ENCODE measurements at regions not wholly inside any gene's neighbourhood (a gene's known extent, or its start where the extent isn't known, plus 50 kb on each side); places are given as distances from the start of the nearest gene placed in this dataset.

DNA sequence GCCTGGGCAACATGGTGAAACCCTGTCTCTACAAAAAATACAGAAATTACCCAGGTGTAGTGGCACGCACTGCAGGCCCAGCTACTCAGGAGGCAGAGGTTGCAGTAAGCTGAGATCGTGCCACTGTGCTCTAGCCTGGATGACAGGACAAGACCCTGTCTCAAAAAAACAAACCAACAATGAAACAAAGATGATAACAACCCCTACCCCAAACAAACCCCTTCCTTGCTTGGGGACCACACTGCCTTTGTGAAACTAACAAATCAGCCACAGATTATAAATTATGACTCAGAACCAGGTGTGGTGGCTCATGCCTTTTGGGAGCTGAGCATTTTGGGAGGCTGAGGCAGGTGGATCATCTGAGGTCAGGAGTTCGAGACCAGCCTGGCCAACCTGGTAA, 75.3 kb upstream of the RPH3AL start:
- TF ChIP-seq, protein P1, sequence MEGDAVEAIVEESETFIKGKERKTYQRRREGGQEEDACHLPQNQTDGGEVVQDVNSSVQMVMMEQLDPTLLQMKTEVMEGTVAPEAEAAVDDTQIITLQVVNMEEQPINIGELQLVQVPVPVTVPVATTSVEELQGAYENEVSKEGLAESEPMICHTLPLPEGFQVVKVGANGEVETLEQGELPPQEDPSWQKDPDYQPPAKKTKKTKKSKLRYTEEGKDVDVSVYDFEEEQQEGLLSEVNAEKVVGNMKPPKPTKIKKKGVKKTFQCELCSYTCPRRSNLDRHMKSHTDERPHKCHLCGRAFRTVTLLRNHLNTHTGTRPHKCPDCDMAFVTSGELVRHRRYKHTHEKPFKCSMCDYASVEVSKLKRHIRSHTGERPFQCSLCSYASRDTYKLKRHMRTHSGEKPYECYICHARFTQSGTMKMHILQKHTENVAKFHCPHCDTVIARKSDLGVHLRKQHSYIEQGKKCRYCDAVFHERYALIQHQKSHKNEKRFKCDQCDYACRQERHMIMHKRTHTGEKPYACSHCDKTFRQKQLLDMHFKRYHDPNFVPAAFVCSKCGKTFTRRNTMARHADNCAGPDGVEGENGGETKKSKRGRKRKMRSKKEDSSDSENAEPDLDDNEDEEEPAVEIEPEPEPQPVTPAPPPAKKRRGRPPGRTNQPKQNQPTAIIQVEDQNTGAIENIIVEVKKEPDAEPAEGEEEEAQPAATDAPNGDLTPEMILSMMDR (IDR thresholded peaks at IDR 0.05), result no peak
- no peak for TF ChIP-seq POLR2A (IDR thresholded peaks at IDR 0.05)
- no peak for DNase-seq
- H3K4me1 ChIP-seq, result no peaks in the 10 kb centered on the region
- H3K27ac ChIP-seq, result no peak overlapping the region
- intact Hi-C loops (cut with DNase I), result no loop called here
- WGBS, 2 donors, result 73 to 91% methylated on average over 3 of the region's 3 CpGs
- no peak overlapping the region for H3K4me3 ChIP-seq
- H3K36me3 ChIP-seq, result no peaks in the 10 kb centered on the region
- H3K27me3 ChIP-seq, result no peaks in the 10 kb centered on the region
- peaks cover 0 to 12% (median 0%) of the 10 kb centered on the region in 3 donors for H3K9me3 ChIP-seq

DNA sequence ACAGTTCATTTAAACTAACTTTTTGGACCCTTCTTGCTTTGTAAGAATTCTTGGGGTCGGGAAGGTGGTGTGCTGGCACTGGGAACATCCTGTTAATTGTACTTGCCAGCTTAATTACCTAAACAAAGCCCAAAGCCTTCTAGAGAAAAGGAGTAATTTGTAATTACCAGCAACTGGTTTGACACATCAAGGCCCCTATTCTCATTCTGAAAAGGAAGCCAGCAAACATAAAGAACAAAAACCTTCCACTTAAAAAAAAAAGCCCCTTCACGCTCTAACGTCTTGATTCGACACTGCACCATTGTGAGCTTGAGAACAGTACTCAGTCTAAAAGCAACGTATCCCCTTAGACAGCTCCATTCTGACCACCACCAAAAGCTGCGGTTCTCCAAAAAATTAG, 74.7 kb upstream of the RPH3AL start:
- no peak for TF ChIP-seq POLR2A (IDR thresholded peaks at IDR 0.05)
- TF ChIP-seq, protein P1 (IDR thresholded peaks at IDR 0.05), result no peak
- H3K9me3 ChIP-seq, result peaks cover 0 to 12% (median 0%) of the 10 kb centered on the region in 3 donors
- no peak for DNase-seq
- H3K4me3 ChIP-seq, result no peak overlapping the region
- peaks cover 0 to 2% (median 0%) of the 10 kb centered on the region in 4 donors for H3K27me3 ChIP-seq
- WGBS, 2 donors, result 48 to 49% methylated on average over 6 of the region's 6 CpGs
- H3K36me3 ChIP-seq, result no peaks in the 10 kb centered on the region
- intact Hi-C loops (cut with DNase I), result no loop called here
- H3K27ac ChIP-seq, result no peak overlapping the region
- H3K4me1 ChIP-seq, result no peaks in the 10 kb centered on the region

DNA sequence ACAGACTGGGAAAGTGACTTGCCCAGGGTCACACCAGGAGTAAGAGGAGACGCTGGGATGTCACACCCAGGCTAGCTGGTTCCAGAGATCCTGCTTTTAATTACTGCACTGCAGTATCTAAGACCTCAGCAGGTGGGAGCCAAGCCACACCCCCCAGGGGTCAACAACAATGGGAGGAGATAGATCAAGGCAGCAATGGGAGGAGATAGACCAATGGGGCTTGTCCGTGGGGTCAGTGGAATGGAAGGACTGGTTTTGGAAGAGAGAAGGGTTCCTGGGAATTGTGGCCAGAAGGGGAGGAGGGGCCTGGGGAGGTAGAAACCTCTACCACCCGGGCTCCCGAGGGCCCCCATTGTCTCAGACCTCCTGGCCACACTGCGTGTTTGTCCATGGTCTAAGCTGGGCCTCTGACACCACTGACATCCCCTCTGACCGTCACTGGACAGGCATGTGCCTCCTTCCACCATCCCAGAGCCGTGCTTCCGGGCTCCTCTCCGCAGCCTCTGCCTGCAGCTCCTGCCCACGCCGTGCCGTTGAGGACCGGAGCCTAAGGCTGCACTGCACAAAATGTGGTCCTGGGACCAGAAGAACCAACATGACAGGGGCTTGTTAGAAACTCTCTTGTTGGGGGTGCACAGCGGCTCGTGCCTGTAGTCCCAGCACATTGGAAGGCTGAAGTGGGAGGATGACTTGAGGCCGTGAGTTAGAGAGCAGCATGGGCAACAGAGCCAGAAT, 69.8 kb upstream of the RPH3AL start:
- DNase-seq, result no peak
- 67 to 70% methylated on average over 9 to 10 of the region's 16 CpGs for whole genome bisulfite sequencing, 2 donors
- H3K4me3 ChIP-seq, result no peak overlapping the region
- no peaks in the 10 kb centered on the region for H3K9me3 ChIP-seq
- H3K27me3 ChIP-seq, result peaks cover 0 to 8% (median 0%) of the 10 kb centered on the region in 4 donors
- intact Hi-C loops (cut with DNase I), result no loop called here
- no peaks in the 10 kb centered on the region for H3K36me3 ChIP-seq
- TF ChIP-seq, protein P1 (IDR thresholded peaks at IDR 0.05), result no peak
- no peak for TF ChIP-seq POLR2A (IDR thresholded peaks at IDR 0.05)
- no peak overlapping the region for H3K27ac ChIP-seq
- no peaks in the 10 kb centered on the region for H3K4me1 ChIP-seq

DNA sequence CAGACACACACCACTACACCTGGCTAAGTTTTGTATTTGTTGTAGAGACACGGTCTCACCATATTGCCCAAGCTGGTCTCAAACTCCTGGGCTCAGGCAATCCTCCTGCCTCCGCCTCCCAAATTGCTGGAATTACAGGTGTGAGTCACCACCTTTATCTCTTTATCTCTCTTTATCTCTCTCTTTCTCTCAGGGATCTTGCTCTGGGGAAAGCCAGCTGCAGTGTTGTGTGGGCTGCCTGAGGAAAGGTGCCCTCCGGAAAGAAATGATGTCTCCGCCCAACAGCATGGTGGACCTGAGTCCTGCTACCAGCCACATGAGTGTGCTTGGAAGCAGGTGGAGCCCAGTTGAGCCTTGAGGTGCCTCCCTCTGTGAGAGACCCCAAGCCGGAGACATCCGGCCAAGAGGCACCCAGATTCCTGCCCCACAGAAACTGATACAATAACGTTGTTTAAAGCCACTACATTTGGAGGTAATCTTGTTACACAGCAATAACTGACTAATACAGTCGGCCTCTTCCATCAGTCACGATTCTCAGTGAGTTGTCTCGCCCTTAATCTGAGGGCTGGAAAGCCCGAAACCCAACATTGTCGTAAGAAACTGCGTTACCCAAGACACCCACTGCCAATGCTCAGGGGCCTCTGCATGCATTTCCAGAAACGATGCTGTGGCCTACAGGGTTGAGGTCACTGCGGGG, 68.0 kb upstream of the RPH3AL start:
- TF ChIP-seq, protein P1 (IDR thresholded peaks at IDR 0.05), result no peak
- TF ChIP-seq POLR2A (IDR thresholded peaks at IDR 0.05), result no peak
- WGBS, 2 donors, result 87 to 89% methylated on average over 4 to 14 of the region's 15 CpGs
- Histone ChIP-seq H3K4me1 (no peaks in the 10 kb centered on the region), H3K27ac (no peak overlapping the region), H3K9me3 (no peaks in the 10 kb centered on the region), H3K36me3 (no peaks in the 10 kb centered on the region), H3K4me3 (no peak overlapping the region), H3K27me3 (peaks cover 0 to 8% (median 0%) of the 10 kb centered on the region in 4 donors)
- intact Hi-C loops (cut with DNase I), result no loop called here
- no peak for DNase-seq

DNA sequence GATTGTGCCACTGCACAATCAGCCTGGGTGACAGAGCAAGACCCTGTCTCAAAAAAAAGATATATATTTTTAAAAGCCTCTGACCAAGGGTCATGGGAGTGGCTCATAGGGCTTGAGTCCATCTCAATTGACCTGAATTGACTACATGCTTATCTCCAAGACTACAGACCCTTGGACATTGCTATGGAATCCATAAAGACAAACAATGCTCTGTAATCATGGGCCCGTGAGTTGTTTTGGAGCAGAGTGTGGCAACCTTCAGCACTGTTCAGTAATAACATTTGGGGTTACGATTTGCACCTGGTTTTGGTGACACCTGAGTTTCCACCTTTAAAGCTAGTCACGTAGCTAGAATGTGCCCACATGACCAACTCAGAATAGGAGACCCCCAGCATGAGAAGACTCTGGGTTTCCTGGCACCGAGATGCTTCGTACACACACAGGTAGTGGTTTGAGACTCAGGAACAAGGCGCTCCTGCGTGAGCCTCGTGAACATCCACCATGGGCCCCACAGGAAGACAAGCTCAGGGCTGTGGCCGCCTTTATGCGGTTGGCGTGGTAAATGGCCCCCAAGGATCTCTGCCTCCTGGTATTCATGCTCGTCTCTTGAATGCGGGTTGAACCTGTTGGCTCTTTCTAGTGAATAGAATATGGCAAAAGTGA, 66.6 kb upstream of the RPH3AL start:
- no peak for DNase-seq
- WGBS, 2 donors, result 77 to 79% methylated on average over 7 to 13 of the region's 13 CpGs

More for the DNA sequence above, 66.6 kb upstream of the RPH3AL start:
- Histone ChIP-seq H3K4me1 (no peaks in the 10 kb centered on the region), H3K9me3 (no peaks in the 10 kb centered on the region), H3K27ac (no peak overlapping the region), H3K36me3 (peaks cover 0 to 8% (median 0%) of the 10 kb centered on the region in 3 donors), H3K27me3 (peaks cover 0 to 8% (median 0%) of the 10 kb centered on the region in 4 donors), H3K4me3 (no peak overlapping the region)
- intact Hi-C loops (cut with DNase I), result no loop called here
- TF ChIP-seq, protein P1 (IDR thresholded peaks at IDR 0.05), result no peak
- TF ChIP-seq POLR2A (IDR thresholded peaks at IDR 0.05), result no peak
